ENCODE measurements at regions not wholly inside any gene's neighbourhood (a gene's known extent, or its start where the extent isn't known, plus 50 kb on each side); places are given as distances from the start of the nearest gene placed in this dataset.

DNA sequence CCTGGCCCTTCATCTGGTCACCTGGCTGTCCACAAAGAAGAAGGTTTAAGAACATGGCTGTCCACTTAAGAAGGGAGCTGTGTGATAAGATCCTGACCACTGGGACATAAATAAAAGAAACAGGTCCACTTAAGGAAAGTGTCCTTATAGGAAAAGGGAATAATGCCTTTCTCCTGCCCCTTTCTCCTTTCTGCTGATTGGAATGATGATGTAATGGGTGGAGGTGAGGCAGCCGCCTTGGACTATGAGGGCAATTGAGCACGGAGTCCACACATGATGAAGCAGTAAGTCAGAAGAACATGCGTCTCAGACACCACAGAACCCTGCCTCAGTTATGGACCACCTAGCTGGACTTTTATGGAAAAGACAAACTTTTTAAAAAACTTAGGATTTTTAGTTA lies 401.1 kb downstream of the SHANK2 start:
- no peak for DNase-seq (ENCODE audit: low read depth, low spot score)
- no peak overlapping the region for H3K4me3 ChIP-seq (ENCODE audit: low read length)

DNA sequence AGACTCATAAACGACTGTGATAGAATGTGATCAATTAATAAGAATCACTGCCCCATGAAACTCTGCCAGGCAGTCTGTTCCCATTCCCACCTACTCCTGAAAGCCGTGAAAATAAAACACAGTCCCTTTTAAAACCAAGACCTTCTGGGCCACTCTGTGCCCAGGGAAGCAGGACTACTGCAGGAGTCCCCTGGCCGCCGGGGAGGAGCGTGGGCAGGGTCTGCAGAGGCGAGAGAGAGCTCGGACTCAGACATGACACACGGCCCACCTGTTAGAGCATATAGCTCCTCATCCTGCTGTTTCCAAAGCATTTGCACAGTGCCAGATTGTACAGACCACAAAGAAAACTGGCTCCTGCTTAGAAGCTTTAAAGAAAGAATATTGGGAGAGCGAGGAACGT lies 400.5 kb downstream of the SHANK2 start:
- no peak overlapping the region for H3K4me3 ChIP-seq (ENCODE audit: low read length)
- DNase-seq (ENCODE audit: low read depth, low spot score) = no peak

DNA sequence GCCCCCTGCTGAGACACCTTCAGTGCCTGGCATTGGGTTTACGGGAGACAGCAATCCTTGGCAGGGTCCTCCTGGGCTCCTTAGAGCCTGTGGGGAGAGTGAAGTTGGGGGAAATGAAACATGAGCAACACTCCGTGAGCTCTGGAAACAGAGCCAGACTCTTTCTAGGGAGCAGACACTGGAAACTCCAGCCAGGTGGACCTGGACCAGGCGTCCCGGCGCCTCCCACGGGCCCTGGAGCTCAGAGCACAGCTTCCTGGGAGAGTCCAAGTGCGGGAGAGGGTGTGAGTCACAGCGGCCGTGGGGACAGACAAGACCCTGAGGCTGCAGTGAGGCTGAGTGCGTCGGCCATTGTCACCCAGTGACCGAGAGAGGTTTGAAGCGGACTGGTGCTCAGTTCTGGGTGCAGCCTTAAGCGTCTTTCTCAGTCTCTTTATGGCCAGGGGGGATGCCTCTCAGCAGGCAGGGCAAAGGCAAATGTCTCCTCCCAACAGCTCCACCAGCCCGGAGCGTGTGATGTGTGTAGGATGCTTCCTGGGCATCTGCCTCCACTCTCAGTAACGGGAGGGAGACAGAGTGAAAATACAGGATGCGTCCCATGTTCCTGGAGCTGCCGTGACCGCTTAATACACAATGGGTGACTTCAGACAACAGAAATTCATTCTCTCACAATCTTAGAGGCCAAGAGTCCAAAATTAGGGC lies 399.2 kb downstream of the SHANK2 start:
- no peak for DNase-seq (ENCODE audit: low read depth, low spot score)
- H3K4me3 ChIP-seq (ENCODE audit: low read length) = no peak overlapping the region

DNA sequence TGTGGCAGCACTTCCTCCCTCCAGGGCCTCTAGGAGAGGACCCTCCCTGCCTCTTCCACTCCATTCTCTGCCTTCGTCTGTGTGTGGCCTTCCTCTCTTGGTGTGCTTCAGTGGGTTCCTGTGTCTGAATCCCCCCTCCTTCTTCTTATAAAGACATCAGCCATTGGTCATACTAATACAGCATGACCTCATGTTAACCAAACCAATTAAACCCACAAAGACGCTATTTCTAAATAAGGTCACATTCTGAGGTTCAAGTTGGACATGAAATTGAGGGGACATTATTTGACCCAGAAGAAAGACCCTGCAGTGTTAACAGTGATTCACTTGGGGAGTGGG lies 398.6 kb downstream of the SHANK2 start:
- H3K4me3 ChIP-seq (ENCODE audit: low read length) = no peak overlapping the region
- DNase-seq (ENCODE audit: low read depth, low spot score) = no peak

DNA sequence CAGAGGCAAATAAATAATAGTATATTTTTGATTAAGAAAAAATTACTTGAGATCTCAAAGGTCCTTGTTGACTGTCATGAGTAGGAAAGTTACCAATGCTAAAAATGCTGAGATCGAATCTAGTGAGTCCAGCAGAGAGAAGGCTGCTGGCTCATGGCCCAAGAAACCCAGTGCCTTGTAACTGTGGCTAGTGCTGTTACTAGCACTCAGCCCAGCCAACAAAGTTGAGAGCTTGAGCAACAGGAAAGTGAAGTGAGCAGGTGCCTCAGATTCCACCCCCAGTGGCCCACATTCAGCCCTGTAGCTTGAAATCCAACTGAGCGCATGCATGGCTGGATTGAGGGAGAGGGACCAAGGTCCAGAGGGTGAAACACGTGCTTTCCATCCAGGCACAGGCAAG lies 398.2 kb downstream of the SHANK2 start:
- no peak overlapping the region for H3K4me3 ChIP-seq (ENCODE audit: low read length)
- no peak for DNase-seq (ENCODE audit: low read depth, low spot score)

DNA sequence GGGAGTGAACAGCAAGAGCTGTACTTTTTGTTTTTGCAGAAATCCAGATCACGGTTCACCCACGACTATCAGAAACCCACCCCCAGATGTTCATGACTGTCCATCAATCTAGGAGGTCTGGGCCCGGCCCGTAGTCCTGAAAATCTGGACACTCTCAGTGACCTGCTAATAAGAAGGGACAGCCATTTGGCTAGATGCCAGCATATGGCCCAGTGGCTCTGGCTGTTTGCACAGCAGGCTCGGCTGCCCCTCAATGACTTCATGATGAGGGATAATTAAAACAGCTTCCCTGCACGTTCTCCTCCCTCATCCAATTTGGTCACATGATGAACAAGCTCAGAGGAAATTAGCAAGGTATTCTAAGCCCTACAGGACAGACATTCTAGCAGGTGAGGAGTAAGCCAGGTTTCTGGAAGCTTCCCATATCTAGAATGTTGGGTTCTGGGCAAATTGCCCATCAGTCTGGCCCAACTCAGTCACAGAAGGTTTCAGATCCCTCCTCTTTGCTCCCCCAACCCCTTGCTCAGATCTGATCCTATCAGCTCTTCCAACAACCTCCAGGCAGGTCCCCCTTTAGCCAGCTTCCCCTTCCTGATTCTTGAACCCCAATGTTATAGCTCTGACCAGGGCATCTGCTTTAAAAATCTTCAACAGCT lies 397.3 kb downstream of the SHANK2 start:
- no peak for DNase-seq (ENCODE audit: low read depth, low spot score)

DNA sequence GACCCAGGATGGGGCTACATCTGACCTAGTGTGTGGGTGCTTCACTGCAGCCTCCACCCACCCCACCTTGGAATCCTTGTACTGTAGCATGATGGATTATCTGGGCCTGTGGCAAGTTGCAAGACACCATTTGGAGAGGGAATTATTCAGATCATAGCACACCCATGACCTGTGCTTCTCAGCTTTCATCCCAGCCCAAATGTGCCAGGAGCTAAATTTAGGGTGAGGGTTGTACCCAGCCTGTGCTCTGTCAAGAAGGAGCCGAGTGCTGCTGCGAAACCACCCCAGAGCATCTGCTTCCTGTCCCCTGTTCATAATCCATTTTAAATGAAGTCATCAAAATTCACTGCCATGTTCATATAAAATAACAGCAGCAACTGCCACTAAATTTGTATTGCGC lies 394.5 kb downstream of the SHANK2 start:
- no peak overlapping the region for H3K4me3 ChIP-seq (ENCODE audit: low read length)
- DNase-seq (ENCODE audit: low read depth, low spot score) = no peak

More for the DNA sequence above, 397.3 kb downstream of the SHANK2 start:
- H3K4me3 ChIP-seq (ENCODE audit: low read length) = no peak overlapping the region

DNA sequence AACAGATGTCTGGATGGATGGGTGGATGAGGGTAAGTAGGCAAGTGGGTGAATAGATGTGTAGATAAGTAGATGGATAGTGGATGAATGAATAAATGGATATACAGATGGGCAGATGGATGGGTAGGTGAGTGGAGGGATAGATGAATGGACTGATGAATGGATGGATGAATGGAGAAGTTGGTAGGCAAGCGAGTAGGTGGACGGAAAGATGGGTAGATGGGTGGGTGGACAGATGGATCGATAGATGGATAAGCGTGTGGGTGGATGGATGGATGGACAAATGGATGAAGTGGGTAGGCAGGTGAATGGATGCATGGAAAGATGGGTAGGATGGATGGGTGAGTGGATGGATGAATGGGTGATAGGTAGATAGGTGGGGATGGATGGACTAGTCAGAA lies 393.2 kb downstream of the SHANK2 start:
- DNase-seq (ENCODE audit: low read depth, low spot score) = no peak
- no peak overlapping the region for H3K4me3 ChIP-seq (ENCODE audit: low read length)

DNA sequence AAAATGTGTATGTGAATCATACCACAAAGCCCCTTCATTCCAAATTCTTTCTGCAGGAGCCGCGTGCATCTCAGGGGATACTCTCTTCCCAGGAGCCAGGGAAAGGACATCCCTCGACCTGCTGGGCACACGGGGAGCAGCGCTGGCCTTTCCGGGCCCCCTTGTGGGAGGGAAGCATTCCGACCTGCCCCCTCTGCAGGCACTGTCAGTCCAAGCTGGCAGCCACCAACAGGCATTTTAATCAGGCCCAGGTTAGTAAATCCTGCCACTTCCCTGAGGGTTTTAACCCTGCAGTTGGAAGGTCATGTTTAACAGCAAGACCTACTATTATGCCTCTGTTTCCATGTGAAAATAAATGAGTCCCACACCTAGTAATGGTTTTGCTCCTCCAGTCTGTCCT lies 391.5 kb downstream of the SHANK2 start:
- no peak overlapping the region for H3K4me3 ChIP-seq (ENCODE audit: low read length)
- DNase-seq (ENCODE audit: low read depth, low spot score) = no peak

DNA sequence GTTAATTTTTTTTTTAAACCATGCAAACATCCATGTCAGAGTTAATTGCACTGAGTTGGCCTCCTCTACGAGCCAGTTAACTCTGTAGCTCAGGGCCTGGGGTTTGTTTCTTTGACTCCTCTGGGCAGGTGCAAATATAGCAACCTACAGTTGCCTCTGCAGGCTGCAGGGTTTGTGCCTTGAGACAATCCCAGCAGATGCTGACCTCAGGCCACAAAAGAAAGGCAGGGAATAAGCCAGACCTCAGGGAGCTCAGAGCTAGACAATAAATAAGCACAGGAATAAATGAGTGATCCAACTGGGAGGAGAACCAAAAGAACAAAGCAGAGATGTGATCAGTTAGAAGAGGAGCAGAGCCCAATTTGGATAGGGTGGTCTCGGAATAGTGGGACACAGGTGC lies 390.8 kb downstream of the SHANK2 start:
- DNase-seq (ENCODE audit: low read depth, low spot score) = no peak
- no peak overlapping the region for H3K4me3 ChIP-seq (ENCODE audit: low read length)

DNA sequence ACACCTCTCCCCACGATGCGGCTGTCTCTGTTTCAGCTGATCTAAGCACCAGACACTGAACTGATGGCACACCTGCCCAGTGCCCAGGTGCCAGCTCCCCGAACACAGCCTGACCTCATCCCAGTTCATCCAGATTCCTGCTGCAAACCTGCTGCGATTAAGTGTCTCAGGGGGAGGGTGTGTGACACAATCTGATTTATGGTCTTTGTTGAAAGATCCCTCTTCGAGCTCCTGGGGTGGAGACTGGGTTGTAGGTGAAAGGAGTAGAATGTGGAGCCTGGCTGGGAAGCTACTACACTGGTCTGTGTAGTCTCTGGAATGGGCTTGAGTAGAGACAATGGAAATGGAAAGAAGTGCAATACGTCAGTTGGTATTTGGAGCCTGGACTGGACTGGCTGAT lies 390.3 kb downstream of the SHANK2 start:
- DNase-seq (ENCODE audit: low read depth, low spot score) = no peak
- no peak overlapping the region for H3K4me3 ChIP-seq (ENCODE audit: low read length)

DNA sequence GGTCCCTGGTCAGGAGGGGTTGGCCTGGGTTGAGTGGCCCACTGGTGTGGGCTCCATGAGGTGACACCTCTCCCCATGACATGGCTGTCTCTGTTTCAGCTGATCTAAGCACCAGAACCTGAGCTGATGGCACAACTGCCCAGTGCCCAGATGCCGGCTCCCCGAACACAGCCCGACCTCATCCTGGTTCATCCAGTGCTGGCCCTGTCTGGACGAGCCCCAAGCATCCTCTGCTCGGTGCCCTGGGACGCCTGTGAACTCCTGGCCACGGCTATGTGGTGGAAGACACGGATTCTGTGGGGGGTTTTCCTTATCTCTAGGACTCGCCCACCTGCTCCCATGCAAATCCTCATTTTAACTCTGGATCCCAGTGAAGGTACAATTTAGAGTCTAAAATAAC lies 389.2 kb downstream of the SHANK2 start:
- H3K4me3 ChIP-seq (ENCODE audit: low read length) = no peak overlapping the region
- DNase-seq (ENCODE audit: low read depth, low spot score) = no peak

DNA sequence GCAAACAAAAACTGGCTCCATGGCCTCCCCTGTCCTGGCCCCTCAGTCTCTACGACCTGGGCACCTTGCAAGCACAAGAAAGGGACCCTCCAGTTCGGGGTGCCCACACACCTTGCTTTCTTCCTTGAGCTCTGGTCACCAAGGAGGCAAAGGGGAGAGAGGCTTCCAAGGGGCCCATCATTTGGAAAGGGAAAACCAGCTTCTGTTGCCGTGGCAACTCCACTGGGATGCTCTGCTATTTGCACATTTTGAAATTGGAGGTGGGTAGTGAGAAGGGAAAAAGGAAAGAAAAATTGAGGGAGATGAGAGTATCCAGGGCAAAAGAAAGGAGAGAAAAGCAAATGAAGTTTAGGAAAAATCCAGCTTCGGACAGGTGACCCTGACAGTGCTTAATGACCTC lies 388.4 kb downstream of the SHANK2 start:
- no peak for DNase-seq (ENCODE audit: low read depth, low spot score)
- no peak overlapping the region for H3K4me3 ChIP-seq (ENCODE audit: low read length)

DNA sequence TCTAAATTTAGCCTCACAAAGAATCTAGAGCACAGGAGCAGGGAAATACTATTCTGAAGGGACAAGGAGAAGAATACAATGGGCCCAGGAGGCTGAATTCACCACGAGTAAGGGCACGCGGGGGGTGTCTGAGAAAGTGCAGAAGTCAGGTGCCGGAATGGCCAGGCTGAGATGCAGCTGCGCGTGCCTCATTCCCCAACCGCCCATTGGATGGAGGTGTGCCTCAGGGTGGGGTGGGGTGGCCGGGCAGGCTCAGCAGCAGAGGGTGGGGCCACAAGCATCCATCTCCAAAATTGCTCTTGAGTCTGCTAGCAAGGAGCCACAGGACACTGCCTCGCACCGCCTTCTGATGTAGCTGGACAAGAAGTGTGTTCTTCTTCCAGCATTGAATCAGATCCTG lies 387.0 kb downstream of the SHANK2 start:
- DNase-seq (ENCODE audit: low read depth, low spot score) = no peak
- no peak overlapping the region for H3K4me3 ChIP-seq (ENCODE audit: low read length)

DNA sequence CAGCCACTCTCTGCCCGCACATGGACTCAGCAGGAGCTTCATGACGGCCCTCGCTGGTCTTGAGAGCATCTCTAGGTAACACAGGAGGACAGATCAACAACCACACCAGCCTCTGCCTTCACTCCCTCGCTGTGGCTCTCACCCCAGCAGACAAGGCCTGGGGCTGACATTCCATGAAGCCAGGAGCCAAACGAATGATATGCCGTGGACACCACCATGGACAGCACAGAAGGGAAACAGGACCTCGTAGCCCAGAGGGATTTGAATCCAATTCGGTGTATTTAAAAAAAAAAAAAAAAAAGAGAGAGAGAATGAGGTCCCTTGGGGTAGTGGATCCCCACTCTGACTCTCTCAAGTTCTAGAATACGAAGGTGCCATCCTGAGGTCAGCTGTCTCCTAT lies 385.5 kb downstream of the SHANK2 start:
- no peak for DNase-seq (ENCODE audit: low read depth, low spot score)
- no peak overlapping the region for H3K4me3 ChIP-seq (ENCODE audit: low read length)

DNA sequence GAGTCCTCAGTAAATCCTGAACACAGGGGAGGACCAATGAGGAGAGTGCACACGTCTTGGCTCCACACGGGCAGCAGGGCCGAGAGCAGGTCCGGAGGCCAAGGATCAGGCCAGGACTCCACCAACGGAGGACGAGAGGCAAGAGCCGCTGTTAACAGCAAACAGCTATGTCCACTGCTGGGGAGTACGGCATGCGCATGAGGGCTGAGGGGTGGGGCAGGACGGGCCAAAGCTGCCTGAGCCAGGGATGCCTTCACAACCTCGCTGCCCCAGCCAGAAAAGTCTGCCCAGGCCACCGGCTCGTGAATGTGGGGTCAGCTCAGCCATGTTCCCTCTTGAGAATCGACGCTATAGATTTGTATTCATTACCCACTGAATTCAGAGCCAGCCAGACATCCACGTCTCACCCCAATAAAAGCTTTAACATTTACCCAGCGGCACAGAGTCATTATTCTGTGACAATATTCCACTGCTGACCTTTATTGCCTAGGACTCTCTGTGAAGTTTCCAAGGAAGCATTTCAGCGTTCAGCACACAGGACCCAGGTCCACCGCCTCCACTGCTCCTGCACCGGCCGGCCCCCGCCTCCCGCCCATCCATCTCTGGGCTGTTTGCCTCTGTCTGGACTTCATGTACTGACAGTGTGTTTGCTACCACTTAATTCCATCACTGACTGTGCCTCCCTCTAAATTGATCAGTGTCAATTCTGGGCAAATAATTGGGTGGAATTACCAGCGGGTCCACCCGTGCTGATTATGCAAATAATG lies 384.9 kb downstream of the SHANK2 start:
- DNase-seq (ENCODE audit: low read depth, low spot score) = no peak
- no peak overlapping the region for H3K4me3 ChIP-seq (ENCODE audit: low read length)

DNA sequence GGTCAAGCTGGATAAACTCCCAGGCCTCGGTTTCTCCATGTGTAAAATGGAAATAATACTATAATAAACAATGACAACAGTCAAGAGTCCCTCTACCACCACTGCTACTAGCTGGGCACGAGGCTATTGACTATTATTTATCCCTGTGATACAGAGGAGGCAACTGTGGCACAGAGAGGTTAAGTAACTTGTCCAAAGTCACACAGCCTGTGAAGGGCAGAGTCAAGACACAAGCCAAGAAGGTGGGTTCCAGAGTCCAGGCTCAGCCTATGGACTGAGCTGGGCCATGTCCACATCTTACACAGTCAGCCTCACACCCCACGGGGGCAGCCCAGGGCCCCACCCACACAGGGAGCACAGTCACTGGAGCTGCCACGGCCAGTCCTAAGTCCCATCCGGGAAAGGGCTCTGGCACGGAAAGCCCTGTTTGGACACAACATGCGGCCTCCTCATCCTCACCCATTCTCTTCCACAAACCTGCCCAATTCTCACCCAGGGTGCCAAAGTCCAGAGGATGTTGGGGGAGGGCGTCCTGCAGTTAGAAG lies 384.0 kb downstream of the SHANK2 start:
- DNase-seq (ENCODE audit: low read depth, low spot score) = no peak
- H3K4me3 ChIP-seq (ENCODE audit: low read length) = no peak overlapping the region

DNA sequence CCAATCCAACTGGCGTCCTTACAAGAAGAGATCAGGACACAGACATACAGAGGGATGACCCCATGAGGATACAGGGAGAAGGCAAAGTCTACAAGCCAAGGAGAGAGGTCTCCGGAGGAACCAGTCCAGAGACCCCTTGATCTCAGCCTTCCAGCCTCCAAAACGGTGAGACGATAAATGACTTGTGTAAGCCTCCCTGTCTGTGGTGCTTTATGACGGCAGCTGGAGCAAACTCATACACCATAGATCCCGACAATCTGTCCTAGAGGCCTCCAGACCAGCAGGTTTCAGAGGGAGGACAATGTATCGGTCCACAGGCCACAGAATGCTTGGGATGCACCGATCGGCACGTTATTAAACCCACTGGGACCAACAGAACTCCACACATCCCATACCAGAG lies 383.3 kb downstream of the SHANK2 start:
- no peak for DNase-seq (ENCODE audit: low read depth, low spot score)
- H3K4me3 ChIP-seq (ENCODE audit: low read length) = no peak overlapping the region

DNA sequence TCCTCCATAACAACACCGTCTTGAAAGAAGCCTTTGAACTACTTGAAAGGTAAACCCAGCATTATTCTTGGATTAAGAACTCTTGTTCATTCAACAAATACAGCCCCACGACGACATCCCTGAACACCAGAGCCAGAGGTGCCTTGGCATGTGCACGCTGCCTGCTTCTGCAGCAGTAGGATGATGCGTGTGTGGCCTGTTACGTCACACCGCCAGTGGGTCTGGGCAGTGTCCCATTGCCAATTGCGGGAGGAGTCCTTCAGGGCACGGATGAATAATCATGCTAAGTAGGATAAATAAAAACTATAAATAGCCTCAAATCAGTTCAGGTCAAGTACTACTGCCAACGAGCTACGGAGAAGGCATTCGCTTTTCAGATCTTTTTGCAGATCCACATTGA lies 380.5 kb downstream of the SHANK2 start:
- no peak for DNase-seq (ENCODE audit: low read depth, low spot score)

DNA sequence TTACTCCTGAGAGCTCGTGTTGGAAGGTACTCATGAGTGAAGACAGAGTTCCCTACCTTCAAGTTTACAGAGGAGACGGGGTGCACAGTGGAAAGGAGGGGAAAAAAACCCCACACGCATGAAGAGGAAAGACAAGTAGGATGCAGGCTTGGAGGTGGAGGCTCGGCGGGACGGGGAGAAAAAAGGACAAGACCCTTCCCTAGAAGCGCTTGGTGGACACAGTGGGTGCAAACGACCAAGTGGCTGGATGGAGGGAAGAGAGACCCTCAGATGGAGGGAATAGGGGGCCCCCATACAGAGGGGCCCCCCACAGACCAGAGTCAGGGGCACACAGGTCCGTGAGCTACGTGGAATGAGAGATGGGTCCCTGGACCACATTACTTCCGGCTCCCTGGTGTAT lies 380.1 kb downstream of the SHANK2 start:
- DNase-seq (ENCODE audit: low read depth, low spot score) = no peak
- H3K4me3 ChIP-seq (ENCODE audit: low read length) = no peak overlapping the region

More for the DNA sequence above, 380.5 kb downstream of the SHANK2 start:
- H3K4me3 ChIP-seq (ENCODE audit: low read length) = no peak overlapping the region

All from Jurkat, Clone E6-1 (cell line).